Neutrophil (primary cell): ENCODE measurements at regions not wholly inside any gene's neighbourhood (a gene's known extent, or its start where the extent isn't known, plus 50 kb on each side); places are given as distances from the start of the nearest gene placed in this dataset.

Source experiments
- H3K27ac ChIP-seq: fragments of 200-600 bp; sonication (generic); 2 replicates; pipeline ENCODE4 v1.5.1; 2016; ENCODE audit warnings: mild to moderate bottlenecking, moderate library complexity
- H3K27me3 ChIP-seq: fragments of 200-600 bp; sonication (generic); 2 replicates; pipeline ENCODE4 v1.6.0; 2016; ENCODE audit warnings: mild to moderate bottlenecking
- H3K36me3 ChIP-seq: fragments of 200-600 bp; sonication (generic); 2 replicates; pipeline ENCODE4 v1.5.1; 2017
- H3K4me1 ChIP-seq, 2 experiments: fragments of 200-600 bp in 1 of 2; sonication (generic) in 1 of 2; 1 replicate in 1 of 2; 2 replicates in 1 of 2; pipeline versions ENCODE4 v1.5.1 to v1.6.1; 2013 to 2016; ENCODE audit warnings: low read depth in 1 of 2, low read length in 1 of 2, mild to moderate bottlenecking in 1 of 2, moderate library complexity in 1 of 2; ENCODE audit not compliant: control insufficient read depth in 1 of 2, insufficient read depth in 1 of 2
- H3K4me3 ChIP-seq, 2 experiments: fragments of 200-600 bp in 1 of 2; sonication (generic) in 1 of 2; 1 replicate in 1 of 2; 2 replicates in 1 of 2; pipeline ENCODE4 v1.5.1; 2013 to 2016; ENCODE audit warnings: low read depth in 1 of 2, low read length in 1 of 2, mild to moderate bottlenecking in 1 of 2, moderate library complexity in 1 of 2
- H3K9me3 ChIP-seq: fragments of 200-600 bp; sonication (generic); 2 replicates; pipeline ENCODE4 v1.5.1; 2016
- CTCF ChIP-seq: fragments of 200-600 bp; sonication (generic); IDR thresholded peaks from 2 replicates; pipeline ENCODE4 v1.5.1; 2016; ENCODE audit warnings: antibody characterized with exemption

DNA sequence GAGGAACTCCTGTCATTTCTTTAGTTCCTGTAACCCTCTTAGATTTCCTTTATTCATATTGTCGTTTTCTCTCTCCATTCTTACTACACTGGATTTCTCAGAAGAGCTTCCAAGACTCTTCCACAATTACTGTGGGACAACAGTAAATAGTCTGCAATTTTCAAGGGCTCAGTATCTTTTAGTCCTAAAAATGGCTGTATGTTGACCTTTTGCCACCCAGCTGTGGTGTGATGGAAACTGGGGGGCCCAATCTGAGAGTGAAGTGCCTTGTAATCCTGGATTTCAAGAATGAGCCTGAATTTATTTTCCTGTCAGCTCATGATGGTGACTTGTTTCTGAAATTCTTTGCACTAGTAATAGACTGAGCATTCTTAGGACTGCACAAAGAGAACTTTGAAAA is 277.6 kb upstream of the RASGRP1 start:
- no peak for TF ChIP-seq CTCF
- Histone ChIP-seq H3K27me3 (no peaks in the 10 kb centered on the region), H3K36me3 (no peaks in the 10 kb centered on the region), H3K4me1 (no peaks in the 10 kb centered on the region), H3K27ac (no peak overlapping the region), H3K4me3 (no peak overlapping the region), H3K9me3 (no peaks in the 10 kb centered on the region)

- no peak overlapping the region for H3K4me3 ChIP-seq
- H3K27me3 ChIP-seq: no peaks in the 10 kb centered on the region
- H3K4me1 ChIP-seq: no peaks in the 10 kb centered on the region
- no peaks in the 10 kb centered on the region for H3K36me3 ChIP-seq
- no peaks in the 10 kb centered on the region for H3K9me3 ChIP-seq
- TF ChIP-seq CTCF: no peak
- H3K27ac ChIP-seq: no peak overlapping the region
Observed at GRCh38 chr15:38843051-38843501, 278.5 kb upstream of the RASGRP1 start.

- H3K4me1 ChIP-seq: no peaks in the 10 kb centered on the region
- H3K27me3 ChIP-seq: no peaks in the 10 kb centered on the region
- H3K9me3 ChIP-seq: no peaks in the 10 kb centered on the region
- no peak for TF ChIP-seq CTCF
- no peaks in the 10 kb centered on the region for H3K36me3 ChIP-seq
- H3K4me3 ChIP-seq: no peak overlapping the region
- no peak overlapping the region for H3K27ac ChIP-seq
Observed at GRCh38 chr15:38843736-38844590, 279.3 kb upstream of the RASGRP1 start.

GRCh38 chr15:38844736-38845135 is 280.1 kb upstream of the RASGRP1 start:
- no peaks in the 10 kb centered on the region for H3K4me1 ChIP-seq
- H3K36me3 ChIP-seq: no peaks in the 10 kb centered on the region
- H3K9me3 ChIP-seq: no peaks in the 10 kb centered on the region
- H3K4me3 ChIP-seq: no peak overlapping the region
- TF ChIP-seq CTCF: no peak
- no peak overlapping the region for H3K27ac ChIP-seq
- H3K27me3 ChIP-seq: no peaks in the 10 kb centered on the region

DNA sequence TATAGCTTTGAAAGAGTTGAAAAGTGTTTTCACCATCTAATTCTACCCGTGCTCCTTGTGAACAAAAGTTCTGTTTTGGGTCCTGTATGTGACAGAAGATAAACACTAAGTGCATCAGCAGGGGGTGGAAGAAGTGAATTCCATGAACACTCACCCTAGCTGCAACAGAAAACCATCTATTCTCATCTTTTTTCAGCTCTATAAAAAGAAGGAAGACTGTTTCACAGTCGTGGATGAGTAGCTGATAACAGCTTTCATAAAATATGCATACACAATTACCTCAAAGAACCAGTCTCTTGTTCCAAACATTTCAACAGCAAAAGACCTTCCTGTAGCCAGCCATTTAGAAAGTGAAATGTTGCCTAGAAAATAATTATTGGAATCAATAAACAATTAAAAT is 281.7 kb upstream of the RASGRP1 start:
- no peak for TF ChIP-seq CTCF
- no peak overlapping the region for H3K27ac ChIP-seq
- no peaks in the 10 kb centered on the region for H3K9me3 ChIP-seq
- H3K36me3 ChIP-seq: no peaks in the 10 kb centered on the region
- H3K27me3 ChIP-seq: no peaks in the 10 kb centered on the region
- no peak overlapping the region for H3K4me3 ChIP-seq
- H3K4me1 ChIP-seq: no peaks in the 10 kb centered on the region
